Non-pigmented ciliary epithelial cell (primary cell): ENCODE measurements at regions not wholly inside any gene's neighbourhood (a gene's known extent, or its start where the extent isn't known, plus 50 kb on each side); places are given as distances from the start of the nearest gene placed in this dataset.

Experiments
- DNase-seq: peaks from one replicate; pipeline ENCODE4 v3.0.0-alpha.2; 2010; ENCODE audit warnings: low read depth

- no peak for DNase-seq
These were observed 411.6 kb downstream of the ZNF521 start for GRCh38 chr18:24940416-24940815.

- no peak for DNase-seq
These were observed 410.6 kb downstream of the ZNF521 start for GRCh38 chr18:24941174-24941951.

GRCh38 chr18:24942144-24942543 is 409.8 kb downstream of the ZNF521 start:
- no peak for DNase-seq

- no peak for DNase-seq
These were observed 404.3 kb downstream of the ZNF521 start for GRCh38 chr18:24947521-24948305.

GRCh38 chr18:24949908-24950307 is 402.1 kb downstream of the ZNF521 start:
- no peak for DNase-seq

- no peak for DNase-seq
These were observed 397.6 kb downstream of the ZNF521 start for GRCh38 chr18:24954341-24954740.

- DNase-seq = no peak
These were observed 394.0 kb downstream of the ZNF521 start for GRCh38 chr18:24958001-24958400.

GRCh38 chr18:24959051-24959476 is 392.9 kb downstream of the ZNF521 start:
- no peak for DNase-seq

- no peak for DNase-seq
These were observed 387.8 kb downstream of the ZNF521 start for GRCh38 chr18:24964216-24964615.

- no peak for DNase-seq
These were observed 383.7 kb downstream of the ZNF521 start for GRCh38 chr18:24968238-24968775.

GRCh38 chr18:24972577-24972976 is 379.4 kb downstream of the ZNF521 start:
- DNase-seq = no peak

- no peak for DNase-seq
These were observed 377.5 kb downstream of the ZNF521 start for GRCh38 chr18:24974431-24974830.

GRCh38 chr18:24975496-24976372 is 376.2 kb downstream of the ZNF521 start:
- DNase-seq = no peak

- no peak for DNase-seq
These were observed 375.5 kb downstream of the ZNF521 start for GRCh38 chr18:24976502-24976901.

- DNase-seq = no peak
These were observed 372.7 kb downstream of the ZNF521 start for GRCh38 chr18:24979235-24979634.

GRCh38 chr18:24982831-24983230 is 369.1 kb downstream of the ZNF521 start:
- no peak for DNase-seq

- no peak for DNase-seq
These were observed 368.3 kb downstream of the ZNF521 start for GRCh38 chr18:24983566-24984139.

- DNase-seq = no peak
These were observed 366.4 kb downstream of the ZNF521 start for GRCh38 chr18:24985586-24985985.

GRCh38 chr18:24986666-24987302 is 365.2 kb downstream of the ZNF521 start:
- DNase-seq = no peak

GRCh38 chr18:24987303-24988252 is 364.4 kb downstream of the ZNF521 start:
- DNase-seq = no peak
